HG03575 (cell line): ENCODE measurements at regions not wholly inside any gene's neighbourhood (a gene's known extent, or its start where the extent isn't known, plus 50 kb on each side); places are given as distances from the start of the nearest gene placed in this dataset.
"Not testable (repeated sequence)": the region's sequence is repeated elsewhere in the genome, so short reads cannot be mapped to it uniquely, and the experiment has no call there.

Source experiments
- ATAC-seq: cut with Tn5 transposase; IDR thresholded peaks from one replicate; pipeline ENCODE4 v1.9.1; 2021; ENCODE audit not compliant: unreplicated experiment, insufficient number of reproducible peaks, low FRiP score; ENCODE audit errors: extremely low read depth

DNA sequence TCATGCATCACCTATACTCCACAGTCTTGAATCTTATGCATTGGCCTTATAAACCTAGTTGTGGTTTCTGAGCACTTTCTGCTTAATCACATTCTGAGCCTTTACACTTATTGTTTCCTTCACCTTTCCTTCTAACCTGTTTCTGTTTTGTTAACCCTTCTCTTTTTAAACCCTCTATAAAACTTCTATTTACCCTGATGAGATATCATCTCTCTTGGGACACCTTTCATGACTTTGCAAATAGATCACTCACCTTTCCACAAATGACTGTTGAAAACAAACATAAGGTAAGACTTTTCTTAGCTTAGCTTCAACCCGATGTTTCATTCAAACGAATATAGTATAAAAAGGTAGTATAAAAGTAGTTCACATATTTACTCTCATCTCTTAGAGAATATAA is 483.6 kb downstream of the FAM181B start:
- no peak for ATAC-seq

GRCh38 chr11:82246926-82247325 is 486.7 kb downstream of the FAM181B start:
- no peak for ATAC-seq

DNA sequence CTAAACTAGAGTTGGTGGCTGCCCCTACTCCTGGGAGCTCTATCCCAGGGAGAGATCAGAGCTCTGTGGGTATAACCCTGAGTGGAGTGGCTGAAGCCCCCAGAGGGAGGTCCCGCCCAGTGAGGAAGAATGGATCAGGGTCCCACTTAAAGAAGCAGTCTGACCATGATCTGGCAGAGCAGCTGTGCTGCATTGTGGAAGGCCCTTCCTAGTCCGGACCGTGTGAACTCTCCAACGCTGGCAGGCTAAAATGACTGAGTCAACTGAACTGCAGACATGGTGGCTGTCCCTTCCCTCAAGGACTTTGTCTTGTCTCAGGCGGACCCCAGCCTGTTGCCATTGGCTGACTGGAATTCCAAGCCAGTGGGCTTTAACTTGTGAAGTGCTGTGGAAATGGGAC is 494.2 kb downstream of the FAM181B start:
- no peak for ATAC-seq

DNA sequence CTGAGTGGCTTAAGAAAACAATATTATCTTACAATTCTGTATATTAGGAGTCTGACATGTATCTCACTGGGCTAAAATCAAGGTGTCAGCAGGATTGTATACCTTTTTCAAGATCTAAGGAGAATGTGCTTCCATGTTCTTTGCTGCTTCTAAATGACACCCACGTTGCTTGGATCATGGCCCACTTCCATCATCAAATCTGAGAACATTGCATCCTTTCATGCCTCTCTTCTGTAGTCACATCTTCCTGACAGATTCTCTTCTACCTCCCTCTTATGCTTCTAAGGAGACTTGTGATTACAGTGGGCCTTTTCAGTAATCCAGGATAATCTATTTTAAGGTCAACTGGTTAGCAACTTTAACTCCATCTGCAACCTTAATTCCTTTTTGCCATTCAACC is 499.4 kb downstream of the FAM181B start:
- no peak for ATAC-seq

DNA sequence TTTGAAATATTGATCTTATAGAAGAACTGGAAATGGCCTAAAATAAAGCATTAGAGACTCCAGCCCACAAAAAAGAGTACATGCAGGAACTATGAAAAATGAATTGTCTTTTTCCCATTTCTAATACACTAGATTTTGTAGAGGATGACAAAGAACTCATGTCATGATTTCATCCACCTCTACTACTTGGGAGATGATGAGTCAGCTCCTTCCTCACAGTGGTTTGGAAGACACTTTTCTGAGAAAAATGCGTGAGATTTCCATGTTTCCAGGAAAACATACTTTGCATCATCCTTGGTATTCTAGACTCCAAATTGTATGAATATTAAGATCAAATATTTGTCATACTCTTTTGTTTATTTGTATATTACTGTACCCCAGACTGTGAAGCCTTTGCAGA is 500.5 kb downstream of the FAM181B start:
- ATAC-seq, result no peak

DNA sequence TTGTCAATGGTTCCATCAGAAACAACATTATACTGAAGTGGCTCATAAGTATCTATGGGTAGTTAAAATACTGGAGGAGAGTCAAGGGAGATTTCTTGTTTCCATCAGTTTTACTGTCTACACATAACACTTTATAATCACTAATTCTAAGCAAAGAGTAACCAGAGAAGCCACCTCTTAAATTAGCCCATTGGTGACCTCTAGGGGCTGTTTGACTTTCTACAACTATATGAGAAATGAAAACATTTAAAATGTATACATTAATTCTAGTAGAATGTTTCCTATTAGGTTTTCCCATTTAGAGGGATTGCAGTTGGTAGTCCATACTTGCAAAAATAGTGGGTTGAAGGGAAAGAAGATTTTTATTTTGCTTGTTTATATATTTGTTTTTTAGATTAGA is 504.3 kb downstream of the FAM181B start:
- ATAC-seq, result no peak

GRCh38 chr11:82225930-82226329 is 507.7 kb downstream of the FAM181B start:
- no peak for ATAC-seq

DNA sequence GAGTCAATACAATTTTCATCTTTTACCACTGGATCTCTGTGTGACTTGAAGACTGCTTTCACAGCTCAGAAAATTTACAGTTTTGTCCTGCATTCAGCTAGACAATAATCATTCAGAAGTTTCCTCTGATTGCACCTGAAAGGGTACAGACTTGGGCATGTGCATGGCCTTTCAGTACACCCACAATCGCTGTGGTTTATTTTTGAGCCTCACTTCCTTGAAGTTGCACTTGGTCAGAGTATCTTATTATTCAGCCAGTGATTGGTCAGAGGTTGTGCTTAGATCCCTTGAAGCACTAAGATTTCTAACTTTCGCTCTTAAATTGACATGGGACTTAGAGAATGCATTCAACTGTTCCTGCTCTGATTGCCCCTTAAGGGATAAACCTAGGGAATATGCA is 508.2 kb downstream of the FAM181B start:
- ATAC-seq, result no peak

- ATAC-seq, result no peak
Measured at GRCh38 chr11:82216927-82217570, 516.6 kb downstream of the FAM181B start.

- no peak for ATAC-seq
Measured at GRCh38 chr11:82210011-82210410, 523.7 kb downstream of the FAM181B start.

DNA sequence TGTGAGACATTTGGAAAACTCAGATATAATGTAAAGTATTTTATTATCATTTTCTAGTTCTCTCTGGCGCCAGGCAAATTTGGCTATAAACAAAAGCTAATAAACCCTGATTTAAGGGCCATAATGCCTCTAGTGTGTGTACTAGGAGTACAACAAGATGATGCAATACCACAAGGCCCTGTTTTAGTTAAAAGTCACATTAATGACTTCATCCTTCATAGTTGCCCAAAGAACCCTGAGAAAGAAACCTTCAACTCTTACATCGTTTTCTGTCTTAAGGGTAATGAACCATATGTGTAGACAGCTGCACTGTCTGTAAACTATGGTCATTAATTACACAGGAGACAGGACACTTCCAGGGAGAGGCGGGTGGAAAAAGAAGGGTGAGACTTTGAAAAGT is 538.4 kb downstream of the FAM181B start:
- no peak for ATAC-seq

DNA sequence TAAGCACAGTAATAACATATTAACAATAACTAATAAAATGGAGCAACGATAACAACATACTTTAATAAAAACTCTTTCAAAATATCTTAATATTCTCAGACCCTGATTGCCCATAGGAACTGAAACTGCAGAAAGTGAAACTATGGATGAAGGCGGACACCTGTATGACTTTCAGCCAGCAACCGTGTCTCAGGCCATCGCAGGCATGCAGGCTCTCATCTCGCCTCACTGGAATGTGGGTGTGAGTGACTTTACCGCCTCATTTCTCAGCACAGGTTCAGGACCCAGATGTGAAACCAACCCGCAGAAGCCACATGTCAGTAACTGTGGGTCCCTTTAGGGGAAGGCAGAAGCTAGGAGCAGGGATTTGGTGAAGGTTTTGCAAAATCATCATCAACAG is 539.1 kb downstream of the FAM181B start:
- no peak for ATAC-seq

GRCh38 chr11:82191695-82192094 is 542.0 kb downstream of the FAM181B start:
- ATAC-seq, result no peak

DNA sequence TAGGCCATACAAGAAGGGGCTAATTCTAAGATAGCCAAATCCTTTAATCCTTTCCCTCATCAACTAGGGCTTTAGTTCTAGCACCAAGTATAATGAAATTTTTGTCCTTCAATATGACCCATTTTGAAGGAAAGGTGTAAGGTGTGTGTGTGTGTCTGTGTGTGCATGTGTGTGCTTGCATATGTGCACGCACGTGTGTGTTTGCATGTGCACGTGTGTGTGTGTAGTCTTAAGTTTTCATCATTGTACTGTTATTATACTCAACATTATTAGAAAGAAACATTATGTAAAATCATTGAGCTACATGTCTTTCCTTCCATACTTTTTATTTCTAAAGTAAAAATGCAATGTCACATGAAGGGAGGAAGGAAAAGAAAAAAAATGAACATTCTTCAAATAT is 547.7 kb downstream of the FAM181B start:
- no peak for ATAC-seq

GRCh38 chr11:82184966-82185365 is 548.7 kb downstream of the FAM181B start:
- ATAC-seq, result no peak

GRCh38 chr11:82183346-82183745 is 550.3 kb downstream of the FAM181B start:
- no peak for ATAC-seq

DNA sequence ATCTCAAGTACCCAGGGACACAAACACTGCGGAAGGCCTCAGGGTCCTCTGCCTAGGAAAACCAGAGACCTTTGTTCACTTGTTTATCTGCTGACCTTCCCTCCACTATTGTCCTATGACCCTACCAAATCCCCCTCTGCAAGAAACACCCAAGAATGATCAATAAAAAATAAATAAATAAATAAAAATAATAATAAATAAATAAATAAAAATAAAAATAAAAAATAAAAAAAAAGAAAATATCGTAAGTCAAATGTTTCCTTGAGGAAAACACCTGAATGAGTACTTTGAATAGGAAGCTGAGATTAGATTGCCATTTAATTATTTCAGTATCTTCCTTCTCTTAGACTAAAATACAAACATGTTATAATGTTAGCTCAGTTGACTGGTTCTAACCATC is 551.0 kb downstream of the FAM181B start:
- not testable (repeated sequence) for ATAC-seq

GRCh38 chr11:82181796-82182195 is 551.9 kb downstream of the FAM181B start:
- not testable (repeated sequence) for ATAC-seq

DNA sequence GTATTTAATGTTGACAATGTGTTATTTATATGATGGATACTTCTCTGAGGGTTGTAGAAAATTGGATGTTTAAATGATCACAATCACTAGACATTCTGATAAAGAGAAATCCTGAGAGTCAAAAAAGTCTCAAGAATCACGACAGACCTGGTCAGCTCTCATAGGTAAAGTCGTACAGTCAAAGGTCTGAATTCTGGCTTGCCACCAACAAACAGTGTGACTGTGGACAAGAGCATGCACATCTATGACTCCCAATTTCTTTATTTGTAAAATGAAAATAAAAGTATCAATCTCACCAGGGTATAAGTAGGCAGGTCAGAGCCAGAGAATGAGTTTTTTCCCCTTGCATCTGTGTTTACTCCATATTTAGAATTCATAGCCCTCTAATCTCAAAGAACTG is 556.7 kb downstream of the FAM181B start:
- no peak for ATAC-seq

- no peak for ATAC-seq
Measured at GRCh38 chr11:82176365-82176764, 557.3 kb downstream of the FAM181B start.

GRCh38 chr11:82174610-82175009 is 559.1 kb downstream of the FAM181B start:
- ATAC-seq, result no peak
